A673 (cell line): ENCODE measurements at regions not wholly inside any gene's neighbourhood (a gene's known extent, or its start where the extent isn't known, plus 50 kb on each side); places are given as distances from the start of the nearest gene placed in this dataset.

Source experiments
- BruUV-seq: library from RNA; stranded (reverse); fragments of 400-500 nt; replicated peaks from 2 replicates; lab custom pipeline; 2021; lab: Mats Ljungman, UMichigan
- CTCF ChIA-PET: fragments of 300-600 bp; sonication (Branson Sonifier 250); formaldehyde crosslinking; loops from one replicate; lab custom pipeline; 2022; ENCODE audit warnings: antibody characterized with exemption; lab: Charles Lee
- POLR2A ChIA-PET: fragments of 300-600 bp; sonication (Branson Sonifier 250); formaldehyde crosslinking; loops from one replicate; lab custom pipeline; 2022; ENCODE audit warnings: antibody characterized with exemption; ENCODE audit not compliant: low non-redundant PET; lab: Charles Lee
- DNase-seq: peaks from one replicate; pipeline ENCODE4 v3.0.0-alpha.2; 2015; ENCODE audit warnings: low spot score
- H3K27ac ChIP-seq: fragments of 200-600 bp; sonication (generic); 2 replicates; pipeline ENCODE4 v1.5.1; 2016; ENCODE audit warnings: mixed run types, low read depth, mild to moderate bottlenecking, mixed read lengths, antibody characterized with exemption, low read length; ENCODE audit not compliant: poor library complexity, severe bottlenecking
- H3K27me3 ChIP-seq: fragments of 200-600 bp; sonication (generic); replicated peaks from 2 replicates; pipeline ENCODE4 v1.6.1; 2017; ENCODE audit warnings: mixed run types, low read depth, mild to moderate bottlenecking, mixed read lengths, antibody characterized with exemption, low read length; ENCODE audit not compliant: insufficient read depth, poor library complexity
- H3K36me3 ChIP-seq: fragments of 200-600 bp; sonication (generic); 2 replicates; pipeline ENCODE4 v1.6.1; 2016; ENCODE audit warnings: mixed run types, mild to moderate bottlenecking, mixed read lengths, antibody characterized with exemption, low read length; ENCODE audit not compliant: insufficient read depth, poor library complexity, severe bottlenecking
- H3K4me1 ChIP-seq: fragments of 200-600 bp; sonication (generic); 2 replicates; pipeline ENCODE4 v1.6.1; 2017; ENCODE audit warnings: mixed run types, mild to moderate bottlenecking, mixed read lengths, antibody characterized with exemption, low read length; ENCODE audit not compliant: insufficient read depth, poor library complexity, severe bottlenecking
- H3K4me3 ChIP-seq: fragments of 200-600 bp; sonication (generic); 2 replicates; pipeline ENCODE4 v1.5.1; 2016; ENCODE audit warnings: low read depth, mixed run types, mild to moderate bottlenecking, mixed read lengths, low read length; ENCODE audit not compliant: poor library complexity, severe bottlenecking
- H3K9me3 ChIP-seq: fragments of 200-600 bp; sonication (generic); 2 replicates; pipeline ENCODE4 v1.6.1; 2016; ENCODE audit warnings: mixed run types, low read depth, mild to moderate bottlenecking, mixed read lengths, antibody characterized with exemption, low read length; ENCODE audit not compliant: poor library complexity, severe bottlenecking
- EZH2 ChIP-seq: fragments of 200-600 bp; sonication (generic); IDR thresholded peaks from 2 replicates; pipeline ENCODE4 v1.6.1; 2017; ENCODE audit warnings: borderline replicate concordance, low read depth, mild to moderate bottlenecking, mixed read lengths, antibody characterized with exemption, low read length; ENCODE audit not compliant: poor library complexity, severe bottlenecking
- intact Hi-C: fragments of 100-400 bp; cut with micrococcal nuclease; formaldehyde crosslinking; loops from one replicate; pipeline ENCODE4 v1.10.0; 2022; ENCODE audit not compliant: unreplicated experiment
- TF ChIP-seq, protein P1 (sequence below): fragments of 300-800, 200-600 bp; sonication (generic); conservative IDR thresholded peaks from 2 replicates; pipeline ENCODE4 v1.5.1; 2017; ENCODE audit warnings: low read depth, mild to moderate bottlenecking, antibody characterized with exemption, low read length, moderate library complexity, mixed read lengths

DNA sequence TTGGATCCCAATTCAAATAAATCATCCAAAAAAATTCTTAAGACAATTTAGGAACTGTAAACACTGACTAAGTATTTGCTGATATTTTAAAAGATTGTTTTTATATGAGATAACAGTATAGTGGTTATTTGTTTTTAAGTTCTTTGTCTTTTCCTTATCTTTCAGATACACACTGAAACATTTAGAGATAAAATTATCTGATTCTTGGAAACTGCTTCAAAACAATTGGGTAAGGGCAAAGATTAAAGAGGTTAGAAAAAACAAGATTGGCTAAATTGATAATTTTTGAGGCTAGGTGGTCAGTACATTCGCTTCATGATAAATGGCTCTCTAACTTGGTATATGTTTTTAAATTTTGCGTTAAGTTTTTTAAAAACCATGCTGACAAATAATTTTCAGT is 117.3 kb downstream of the PSMG1 start:
- no peak for DNase-seq
- no peaks in the 10 kb centered on the region for H3K4me1 ChIP-seq
- intact Hi-C loops: no loop called here
- H3K36me3 ChIP-seq: no peaks in the 10 kb centered on the region
- no peak overlapping the region for H3K4me3 ChIP-seq
- ChIA-PET POLR2A (no interaction called here), CTCF (no interaction called here)
- no peak overlapping the region for H3K27ac ChIP-seq
- H3K9me3 ChIP-seq: no peaks in the 10 kb centered on the region
- TF ChIP-seq EZH2: no peak
- TF ChIP-seq, protein P1, sequence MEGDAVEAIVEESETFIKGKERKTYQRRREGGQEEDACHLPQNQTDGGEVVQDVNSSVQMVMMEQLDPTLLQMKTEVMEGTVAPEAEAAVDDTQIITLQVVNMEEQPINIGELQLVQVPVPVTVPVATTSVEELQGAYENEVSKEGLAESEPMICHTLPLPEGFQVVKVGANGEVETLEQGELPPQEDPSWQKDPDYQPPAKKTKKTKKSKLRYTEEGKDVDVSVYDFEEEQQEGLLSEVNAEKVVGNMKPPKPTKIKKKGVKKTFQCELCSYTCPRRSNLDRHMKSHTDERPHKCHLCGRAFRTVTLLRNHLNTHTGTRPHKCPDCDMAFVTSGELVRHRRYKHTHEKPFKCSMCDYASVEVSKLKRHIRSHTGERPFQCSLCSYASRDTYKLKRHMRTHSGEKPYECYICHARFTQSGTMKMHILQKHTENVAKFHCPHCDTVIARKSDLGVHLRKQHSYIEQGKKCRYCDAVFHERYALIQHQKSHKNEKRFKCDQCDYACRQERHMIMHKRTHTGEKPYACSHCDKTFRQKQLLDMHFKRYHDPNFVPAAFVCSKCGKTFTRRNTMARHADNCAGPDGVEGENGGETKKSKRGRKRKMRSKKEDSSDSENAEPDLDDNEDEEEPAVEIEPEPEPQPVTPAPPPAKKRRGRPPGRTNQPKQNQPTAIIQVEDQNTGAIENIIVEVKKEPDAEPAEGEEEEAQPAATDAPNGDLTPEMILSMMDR: no peak
- BruUV-seq: no TSS peak
- H3K27me3 ChIP-seq: no peaks in the 10 kb centered on the region

GRCh38 chr21:39064325-39065012 is 118.8 kb downstream of the PSMG1 start:
- BruUV-seq: no TSS peak
- Histone ChIP-seq H3K27me3 (no peaks in the 10 kb centered on the region), H3K4me1 (no peaks in the 10 kb centered on the region), H3K27ac (no peak overlapping the region), H3K9me3 (no peaks in the 10 kb centered on the region), H3K4me3 (no peak overlapping the region), H3K36me3 (no peaks in the 10 kb centered on the region)
- CTCF ChIA-PET: no interaction called here
- intact Hi-C loops: no loop called here
- no peak for TF ChIP-seq EZH2
- TF ChIP-seq, protein P1: no peak
- no peak for DNase-seq
- POLR2A ChIA-PET: no interaction called here

- ChIA-PET CTCF (no interaction called here), POLR2A (no interaction called here)
- H3K36me3 ChIP-seq: no peaks in the 10 kb centered on the region
- TF ChIP-seq, protein P1: no peak
- no peak for TF ChIP-seq EZH2
- H3K27ac ChIP-seq: no peak overlapping the region
- intact Hi-C loops: no loop called here
- no peaks in the 10 kb centered on the region for H3K9me3 ChIP-seq
- BruUV-seq: no TSS peak
- no peaks in the 10 kb centered on the region for H3K4me1 ChIP-seq
- H3K4me3 ChIP-seq: no peak overlapping the region
- no peaks in the 10 kb centered on the region for H3K27me3 ChIP-seq
- DNase-seq: no peak
Measured at GRCh38 chr21:39063517-39063916, 119.7 kb downstream of the PSMG1 start.
